Skeletal muscle satellite cell (primary cell): ENCODE measurements at regions not wholly inside any gene's neighbourhood (a gene's known extent, or its start where the extent isn't known, plus 50 kb on each side); places are given as distances from the start of the nearest gene placed in this dataset.
A peak's percentile ranks its signal among the peaks of the same experiment; 100 is the strongest.

ENCODE experiments used
- H3K27me3 ChIP-seq: 2 replicates; pipeline ENCODE4 v1.7.0; 2013; ENCODE audit warnings: low read length; ENCODE audit not compliant: control insufficient read depth, insufficient read depth
- H3K36me3 ChIP-seq: 2 replicates; pipeline ENCODE4 v1.7.0; 2013; ENCODE audit warnings: mild to moderate bottlenecking, control low read depth, low read length; ENCODE audit not compliant: insufficient read depth
- H3K4me1 ChIP-seq: 2 replicates; pipeline ENCODE4 v1.7.0; 2013; ENCODE audit warnings: low read length; ENCODE audit not compliant: control insufficient read depth, insufficient read depth
- H3K4me2 ChIP-seq: 2 replicates; pipeline ENCODE4 v1.7.0; 2013; ENCODE audit warnings: mild to moderate bottlenecking, low read length
- H3K4me3 ChIP-seq: 2 replicates; pipeline ENCODE4 v1.7.0; 2013; ENCODE audit warnings: low read length
- H3K9ac ChIP-seq: 2 replicates; pipeline ENCODE4 v1.7.0; 2013; ENCODE audit warnings: mild to moderate bottlenecking, low read depth, low read length, moderate library complexity
- H3K9me3 ChIP-seq: replicated peaks from 2 replicates; pipeline ENCODE4 v1.7.0; 2013; ENCODE audit warnings: mild to moderate bottlenecking, control low read depth, low read length

- Histone ChIP-seq H3K4me1 (peaks cover 15% of the 10 kb centered on the region), H3K27me3 (peaks cover 54% of the 10 kb centered on the region), H3K4me2 (no peak overlapping the region), H3K36me3 (no peaks in the 10 kb centered on the region), H3K4me3 (no peak overlapping the region), H3K9me3 (no peaks in the 10 kb centered on the region), H3K9ac (no peak overlapping the region)
These were observed 76.7 kb upstream of the IER5L start for GRCh38 chr9:129254566-129255287.

GRCh38 chr9:129253803-129254381 lies 75.8 kb upstream of the IER5L start:
- Histone ChIP-seq H3K9ac (no peak overlapping the region), H3K36me3 (no peaks in the 10 kb centered on the region), H3K4me3 (no peak overlapping the region), H3K4me2 (no peak overlapping the region), H3K27me3 (peaks cover 47% of the 10 kb centered on the region), H3K4me1 (peaks cover 12% of the 10 kb centered on the region), H3K9me3 (no peaks in the 10 kb centered on the region)

- peaks cover 50% of the 10 kb centered on the region for H3K27me3 ChIP-seq
- H3K9me3 ChIP-seq = no peaks in the 10 kb centered on the region
- H3K4me3 ChIP-seq = no peak overlapping the region
- no peaks in the 10 kb centered on the region for H3K36me3 ChIP-seq
- H3K4me1 ChIP-seq = peaks cover 7% of the 10 kb centered on the region
- H3K9ac ChIP-seq = no peak overlapping the region
- H3K4me2 ChIP-seq = no peak overlapping the region
These were observed 75.1 kb upstream of the IER5L start for GRCh38 chr9:129252937-129253802.

GRCh38 chr9:129250786-129251185 lies 72.7 kb upstream of the IER5L start:
- no peak overlapping the region for H3K4me3 ChIP-seq
- no peak overlapping the region for H3K4me2 ChIP-seq
- H3K36me3 ChIP-seq = no peaks in the 10 kb centered on the region
- H3K27me3 ChIP-seq = peaks cover 40% of the 10 kb centered on the region
- H3K9me3 ChIP-seq = no peaks in the 10 kb centered on the region
- peaks cover 7% of the 10 kb centered on the region for H3K4me1 ChIP-seq
- H3K9ac ChIP-seq = no peak overlapping the region

GRCh38 chr9:129247285-129248153 lies 69.5 kb upstream of the IER5L start:
- peaks cover 16% of the 10 kb centered on the region for H3K27me3 ChIP-seq
- no peaks in the 10 kb centered on the region for H3K9me3 ChIP-seq

GRCh38 chr9:129245276-129245675 lies 67.2 kb upstream of the IER5L start:
- Histone ChIP-seq H3K9me3 (no peaks in the 10 kb centered on the region), H3K27me3 (peaks cover 16% of the 10 kb centered on the region), H3K9ac (no peak overlapping the region), H3K4me1 (peaks cover 14% of the 10 kb centered on the region), H3K4me2 (no peak overlapping the region), H3K4me3 (no peak overlapping the region), H3K36me3 (no peaks in the 10 kb centered on the region)

More at GRCh38 chr9:129247285-129248153, 69.5 kb upstream of the IER5L start:
- Histone ChIP-seq H3K4me1 (peaks cover 15% of the 10 kb centered on the region), H3K9ac (no peak overlapping the region), H3K36me3 (no peaks in the 10 kb centered on the region), H3K4me3 (no peak overlapping the region), H3K4me2 (no peak overlapping the region)

- Histone ChIP-seq H3K4me1 (peaks cover 14% of the 10 kb centered on the region), H3K4me3 (no peak overlapping the region), H3K9me3 (no peaks in the 10 kb centered on the region), H3K36me3 (no peaks in the 10 kb centered on the region), H3K27me3 (peaks cover 7% of the 10 kb centered on the region), H3K4me2 (peak overlapping the region; percentile 9), H3K9ac (no peak overlapping the region)
These were observed 65.0 kb upstream of the IER5L start for GRCh38 chr9:129242971-129243561.

- Histone ChIP-seq H3K9me3 (no peaks in the 10 kb centered on the region), H3K36me3 (no peaks in the 10 kb centered on the region), H3K4me1 (peaks cover 16% of the 10 kb centered on the region), H3K4me3 (no peak overlapping the region), H3K9ac (no peak overlapping the region), H3K27me3 (peaks cover 2% of the 10 kb centered on the region), H3K4me2 (no peak overlapping the region)
These were observed 64.3 kb upstream of the IER5L start for GRCh38 chr9:129242191-129242941.

- Histone ChIP-seq H3K27me3 (peaks cover 2% of the 10 kb centered on the region), H3K9ac (no peak overlapping the region), H3K36me3 (no peaks in the 10 kb centered on the region), H3K9me3 (no peaks in the 10 kb centered on the region), H3K4me2 (no peak overlapping the region), H3K4me1 (peaks cover 22% of the 10 kb centered on the region), H3K4me3 (no peak overlapping the region)
These were observed 63.7 kb upstream of the IER5L start for GRCh38 chr9:129241725-129242124.

GRCh38 chr9:129240581-129241211 lies 62.6 kb upstream of the IER5L start:
- H3K9ac ChIP-seq = no peak overlapping the region
- H3K9me3 ChIP-seq = no peaks in the 10 kb centered on the region
- H3K36me3 ChIP-seq = no peaks in the 10 kb centered on the region
- peaks cover 2% of the 10 kb centered on the region for H3K27me3 ChIP-seq
- no peak overlapping the region for H3K4me2 ChIP-seq
- H3K4me1 ChIP-seq = peaks cover 22% of the 10 kb centered on the region
- H3K4me3 ChIP-seq = no peak overlapping the region
